OCI-LY3 (cell line): ENCODE measurements at regions not wholly inside any gene's neighbourhood (a gene's known extent, or its start where the extent isn't known, plus 50 kb on each side); places are given as distances from the start of the nearest gene placed in this dataset.

Source experiments
- H2AFZ ChIP-seq: fragments of 200-600, 300-600 bp; shearing (Covaris generic); 2 replicates; pipeline ENCODE4 v1.6.0; 2014; ENCODE audit warnings: antibody characterized with exemption, low read depth, low read length
- H3K27ac ChIP-seq: fragments of 200-600, 300-600 bp; sonication (generic); 2 replicates; pipeline ENCODE4 v1.5.1; 2014; ENCODE audit warnings: mild to moderate bottlenecking, low read length, moderate library complexity, mixed read lengths
- H3K27me3 ChIP-seq: fragments of 200-600, 300-600 bp; sonication (generic); 2 replicates; pipeline ENCODE4 v1.6.1; 2014; ENCODE audit warnings: low read depth, low read length, mixed read lengths
- H3K36me3 ChIP-seq: fragments of 200-600, 300-600 bp; sonication (generic); replicated peaks from 2 replicates; pipeline ENCODE3; 2014; ENCODE audit warnings: low read depth, low read length, mixed read lengths
- H3K4me1 ChIP-seq: fragments of 300-600, 200-600 bp; sonication (generic); 2 replicates; pipeline ENCODE4 v1.6.1; 2014; ENCODE audit warnings: low read length, mixed read lengths
- H3K4me2 ChIP-seq: fragments of 200-600, 300-600 bp; sonication (generic); 2 replicates; pipeline ENCODE4 v1.6.1; 2014; ENCODE audit warnings: low read length, mixed read lengths
- H3K4me3 ChIP-seq: fragments of 300-600, 200-600 bp; sonication (generic); 2 replicates; pipeline ENCODE4 v1.5.1; 2014; ENCODE audit warnings: antibody characterized with exemption, mild to moderate bottlenecking, low read length, moderate library complexity
- H3K79me2 ChIP-seq: fragments of 300-600, 200-600 bp; shearing (Covaris generic); 2 replicates; pipeline ENCODE4 v1.6.1; 2014; ENCODE audit warnings: mild to moderate bottlenecking, low read length, mixed read lengths
- H3K9ac ChIP-seq: fragments of 300-600, 200-600 bp; shearing (Covaris generic); 2 replicates; pipeline ENCODE4 v1.6.0; 2014; ENCODE audit warnings: mild to moderate bottlenecking, low read length, moderate library complexity
- H3K9me3 ChIP-seq: fragments of 200-600, 300-600 bp; shearing (Covaris generic); 2 replicates; pipeline ENCODE4 v1.6.1; 2014; ENCODE audit warnings: low read length, mixed read lengths; ENCODE audit not compliant: insufficient read depth
- H4K20me1 ChIP-seq: fragments of 200-600, 300-600 bp; sonication (generic); 2 replicates; pipeline ENCODE4 v1.6.1; 2016; ENCODE audit warnings: low read length, mixed read lengths; ENCODE audit not compliant: insufficient read depth
- EZH2phosphoT487 ChIP-seq: fragments of 200-600 bp; shearing (Covaris generic); IDR thresholded peaks from 2 replicates; pipeline ENCODE4 v1.6.1; 2018; ENCODE audit warnings: antibody characterized with exemption, mixed run types, low read depth
- TF ChIP-seq, protein P1 (sequence below): fragments of 200-600, 300-600 bp; sonication (generic); IDR thresholded peaks from 2 replicates; pipeline ENCODE4 v1.5.1; 2014; ENCODE audit warnings: antibody characterized with exemption, low read length, low read depth

- H3K9me3 ChIP-seq = no peaks in the 10 kb centered on the region
- H3K4me2 ChIP-seq = no peak overlapping the region
- no peaks in the 10 kb centered on the region for H3K4me1 ChIP-seq
- no peaks in the 10 kb centered on the region for H3K79me2 ChIP-seq
- no peak overlapping the region for H2AFZ ChIP-seq
- H3K36me3 ChIP-seq = no peaks in the 10 kb centered on the region
- no peak overlapping the region for H3K4me3 ChIP-seq
- TF ChIP-seq, protein P1, sequence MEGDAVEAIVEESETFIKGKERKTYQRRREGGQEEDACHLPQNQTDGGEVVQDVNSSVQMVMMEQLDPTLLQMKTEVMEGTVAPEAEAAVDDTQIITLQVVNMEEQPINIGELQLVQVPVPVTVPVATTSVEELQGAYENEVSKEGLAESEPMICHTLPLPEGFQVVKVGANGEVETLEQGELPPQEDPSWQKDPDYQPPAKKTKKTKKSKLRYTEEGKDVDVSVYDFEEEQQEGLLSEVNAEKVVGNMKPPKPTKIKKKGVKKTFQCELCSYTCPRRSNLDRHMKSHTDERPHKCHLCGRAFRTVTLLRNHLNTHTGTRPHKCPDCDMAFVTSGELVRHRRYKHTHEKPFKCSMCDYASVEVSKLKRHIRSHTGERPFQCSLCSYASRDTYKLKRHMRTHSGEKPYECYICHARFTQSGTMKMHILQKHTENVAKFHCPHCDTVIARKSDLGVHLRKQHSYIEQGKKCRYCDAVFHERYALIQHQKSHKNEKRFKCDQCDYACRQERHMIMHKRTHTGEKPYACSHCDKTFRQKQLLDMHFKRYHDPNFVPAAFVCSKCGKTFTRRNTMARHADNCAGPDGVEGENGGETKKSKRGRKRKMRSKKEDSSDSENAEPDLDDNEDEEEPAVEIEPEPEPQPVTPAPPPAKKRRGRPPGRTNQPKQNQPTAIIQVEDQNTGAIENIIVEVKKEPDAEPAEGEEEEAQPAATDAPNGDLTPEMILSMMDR = no peak
- TF ChIP-seq EZH2phosphoT487 = no peak
- no peak overlapping the region for H3K9ac ChIP-seq
- H3K27ac ChIP-seq = no peak overlapping the region
- H4K20me1 ChIP-seq = no peaks in the 10 kb centered on the region
- H3K27me3 ChIP-seq = no peaks in the 10 kb centered on the region
Measured at GRCh38 chr4:111773858-111774257, 371.4 kb upstream of the FAM241A start.

- Histone ChIP-seq H3K27me3 (no peaks in the 10 kb centered on the region), H3K27ac (no peak overlapping the region), H3K9ac (no peak overlapping the region), H3K36me3 (no peaks in the 10 kb centered on the region), H3K4me2 (no peak overlapping the region), H3K4me3 (no peak overlapping the region), H3K4me1 (no peaks in the 10 kb centered on the region), H2AFZ (no peak overlapping the region), H3K79me2 (no peaks in the 10 kb centered on the region), H3K9me3 (no peaks in the 10 kb centered on the region), H4K20me1 (no peaks in the 10 kb centered on the region)
- TF ChIP-seq EZH2phosphoT487 = no peak
- TF ChIP-seq, protein P1 = no peak
Measured at GRCh38 chr4:111775556-111776297, 369.5 kb upstream of the FAM241A start.

- H3K79me2 ChIP-seq = no peaks in the 10 kb centered on the region
- TF ChIP-seq, protein P1 = no peak
- no peak for TF ChIP-seq EZH2phosphoT487
- no peak overlapping the region for H3K4me2 ChIP-seq
- no peaks in the 10 kb centered on the region for H3K27me3 ChIP-seq
- H3K27ac ChIP-seq = no peak overlapping the region
- no peaks in the 10 kb centered on the region for H3K36me3 ChIP-seq
- H3K4me1 ChIP-seq = no peaks in the 10 kb centered on the region
- H3K9me3 ChIP-seq = no peaks in the 10 kb centered on the region
- H4K20me1 ChIP-seq = no peaks in the 10 kb centered on the region
- no peak overlapping the region for H3K4me3 ChIP-seq
- H2AFZ ChIP-seq = no peak overlapping the region
- H3K9ac ChIP-seq = no peak overlapping the region
Measured at GRCh38 chr4:111776561-111776960, 368.7 kb upstream of the FAM241A start.

GRCh38 chr4:111778543-111778942 lies 366.7 kb upstream of the FAM241A start:
- no peak overlapping the region for H2AFZ ChIP-seq
- H3K4me2 ChIP-seq = no peak overlapping the region
- no peaks in the 10 kb centered on the region for H3K27me3 ChIP-seq
- H3K9me3 ChIP-seq = no peaks in the 10 kb centered on the region
- no peaks in the 10 kb centered on the region for H3K36me3 ChIP-seq
- no peak overlapping the region for H3K27ac ChIP-seq
- H3K4me1 ChIP-seq = no peaks in the 10 kb centered on the region
- TF ChIP-seq, protein P1 = peak; percentile 37
- TF ChIP-seq EZH2phosphoT487 = no peak
- H3K4me3 ChIP-seq = no peak overlapping the region
- no peaks in the 10 kb centered on the region for H4K20me1 ChIP-seq
- no peaks in the 10 kb centered on the region for H3K79me2 ChIP-seq
- H3K9ac ChIP-seq = no peak overlapping the region
